GM18505 (cell line): ENCODE measurements at regions not wholly inside any gene's neighbourhood (a gene's known extent, or its start where the extent isn't known, plus 50 kb on each side); places are given as distances from the start of the nearest gene placed in this dataset.
"Not testable (repeated sequence)": the region's sequence is repeated elsewhere in the genome, so short reads cannot be mapped to it uniquely, and the experiment has no call there.

Experiments used
- ATAC-seq: cut with Tn5 transposase; IDR thresholded peaks from one replicate; pipeline ENCODE4 v1.9.1; 2021; ENCODE audit not compliant: unreplicated experiment
- POLR2A ChIP-seq: IDR thresholded peaks from 4 replicates; pipeline ENCODE4 v1.6.1; 2011; ENCODE audit warnings: borderline replicate concordance; ENCODE audit not compliant: insufficient read depth, insufficient read length; ENCODE audit errors: extremely low read depth

- ATAC-seq = no peak
- no peak for TF ChIP-seq POLR2A
Measured at GRCh38 chr12:46617167-46617566, 208.6 kb downstream of the SLC38A4 start.

GRCh38 chr12:46610754-46611153 is 215.0 kb downstream of the SLC38A4 start:
- no peak for TF ChIP-seq POLR2A
- ATAC-seq = no peak

GRCh38 chr12:46609674-46610073 is 216.1 kb downstream of the SLC38A4 start:
- TF ChIP-seq POLR2A = no peak
- no peak for ATAC-seq

- no peak for TF ChIP-seq POLR2A
- ATAC-seq = no peak
Measured at GRCh38 chr12:46609273-46609623, 216.5 kb downstream of the SLC38A4 start.

GRCh38 chr12:46608431-46609272 is 217.1 kb downstream of the SLC38A4 start:
- ATAC-seq = no peak
- TF ChIP-seq POLR2A = no peak

GRCh38 chr12:46604684-46605083 is 221.1 kb downstream of the SLC38A4 start:
- no peak for TF ChIP-seq POLR2A
- ATAC-seq = no peak

GRCh38 chr12:46603776-46604456 is 221.9 kb downstream of the SLC38A4 start:
- TF ChIP-seq POLR2A = no peak
- no peak for ATAC-seq

GRCh38 chr12:46602474-46602873 is 223.3 kb downstream of the SLC38A4 start:
- no peak for TF ChIP-seq POLR2A
- ATAC-seq = no peak

- TF ChIP-seq POLR2A = no peak
- ATAC-seq = no peak
Measured at GRCh38 chr12:46590991-46591703, 218.6 kb upstream of the SLC38A2 start.

- ATAC-seq = no peak
Measured at GRCh38 chr12:46585854-46586621, 213.5 kb upstream of the SLC38A2 start.

GRCh38 chr12:46584098-46584497 is 211.5 kb upstream of the SLC38A2 start:
- ATAC-seq = not testable (repeated sequence)

More at GRCh38 chr12:46585854-46586621, 213.5 kb upstream of the SLC38A2 start:
- TF ChIP-seq POLR2A = no peak

- not testable (repeated sequence) for ATAC-seq
Measured at GRCh38 chr12:46581990-46582389, 209.4 kb upstream of the SLC38A2 start.

GRCh38 chr12:46580445-46580844 is 207.9 kb upstream of the SLC38A2 start:
- ATAC-seq = no peak
- no peak for TF ChIP-seq POLR2A
